GM12878 (cell line): ENCODE measurements at regions not wholly inside any gene's neighbourhood (a gene's known extent, or its start where the extent isn't known, plus 50 kb on each side); places are given as distances from the start of the nearest gene placed in this dataset.

Source experiments
- ATAC-seq: fragments of 200-7000 bp; cut with Tn5 transposase; 3 replicates; pipeline ENCODE4 v1.9.1; 2020; ENCODE audit warnings: mild to moderate bottlenecking, moderate library complexity
- BruUV-seq: library from RNA; stranded (reverse); fragments of 400-500 nt; replicated peaks from 2 replicates; lab custom pipeline; 2021; lab: Mats Ljungman, UMichigan
- CTCF ChIA-PET: fragments of 300-600 bp; sonication (Branson Sonifier 250); formaldehyde crosslinking; extraction: SDS; loops from one replicate; lab custom pipeline; 2021; ENCODE audit warnings: inconsistent platforms; lab: Yijun Ruan, JAX
- POLR2A ChIA-PET: fragments of 350-600 bp; formaldehyde crosslinking; extraction: SDS; loops from one replicate; lab custom pipeline; 2021; ENCODE audit warnings: inconsistent platforms; lab: Charles Lee
- RAD21 ChIA-PET: fragments of 300-600 bp; sonication (Branson Sonifier 250); formaldehyde crosslinking; loops from one replicate; lab custom pipeline; 2023; ENCODE audit warnings: antibody characterized with exemption; ENCODE audit not compliant: unreplicated experiment; lab: Charles Lee
- SMC1A ChIA-PET: fragments of 300-600 bp; sonication (Branson Sonifier 250); formaldehyde crosslinking; loops from one replicate; lab custom pipeline; 2023; ENCODE audit not compliant: unreplicated experiment, uncharacterized antibody; lab: Charles Lee
- DNase-seq: peaks from one replicate; pipeline ENCODE4 v3.0.0-alpha.2; 2011; ENCODE audit warnings: low read depth, low spot score
- FAIRE-seq: peaks from 3 replicates; lab custom pipeline; 2011; peaks lifted over from hg19 to GRCh38; lab: Jason Lieb, UNC
- H2AFZ ChIP-seq: 2 replicates; pipeline ENCODE4 v1.6.0; 2011; ENCODE audit warnings: low read depth, low read length, control low read depth; ENCODE audit not compliant: control insufficient read depth
- H3K27ac ChIP-seq: 2 replicates; pipeline ENCODE4 v1.5.1; 2011; ENCODE audit warnings: control low read depth; ENCODE audit not compliant: control insufficient read depth, insufficient read depth
- H3K27me3 ChIP-seq, 2 experiments: replicated peaks in 1 of 2; 2 replicates each; pipeline versions ENCODE4 v1.6.0 to v1.6.1; 2011; ENCODE audit warnings: low read length in 1 of 2; ENCODE audit not compliant: control insufficient read depth in 2 of 2, insufficient read depth in 2 of 2
- H3K36me3 ChIP-seq, 2 experiments: 2 replicates each; pipeline ENCODE4 v1.5.1; 2011; ENCODE audit warnings: low read length in 1 of 2; ENCODE audit not compliant: control insufficient read depth in 2 of 2, insufficient read depth in 2 of 2
- H3K4me1 ChIP-seq: 2 replicates; pipeline ENCODE4 v1.6.1; 2011; ENCODE audit warnings: mild to moderate bottlenecking, low read length, moderate library complexity, mixed read lengths; ENCODE audit not compliant: control insufficient read depth, insufficient read depth
- H3K4me2 ChIP-seq: 2 replicates; pipeline ENCODE4 v1.6.0; 2011; ENCODE audit warnings: control low read depth; ENCODE audit not compliant: control insufficient read depth, insufficient read depth
- H3K4me3 ChIP-seq: fragments of 200-600 bp; sonication (generic); 2 replicates; pipeline ENCODE4 v1.5.1; 2016
- H3K79me2 ChIP-seq: 2 replicates; pipeline ENCODE4 v1.6.0; 2011; ENCODE audit warnings: low read length; ENCODE audit not compliant: control insufficient read depth, insufficient read depth
- H3K9ac ChIP-seq: 2 replicates; pipeline ENCODE4 v1.8.0; 2011; ENCODE audit warnings: low read length, control low read depth, mixed read lengths; ENCODE audit not compliant: control insufficient read depth, insufficient read depth
- H3K9me3 ChIP-seq: replicated peaks from 3 replicates; pipeline ENCODE4 v1.5.1; 2011; ENCODE audit warnings: mild to moderate bottlenecking, low read length; ENCODE audit not compliant: control insufficient read depth, insufficient read depth
- H4K20me1 ChIP-seq: 2 replicates; pipeline ENCODE4 v1.6.0; 2011; ENCODE audit not compliant: control insufficient read depth, insufficient read depth
- BACH1 ChIP-seq: fragments of 450-650 bp; IDR thresholded peaks from 2 replicates; pipeline ENCODE4 v1.6.1; 2017; ENCODE audit warnings: mild to moderate bottlenecking, borderline replicate concordance
- CEBPB ChIP-seq, 2 experiments: fragments of 150-350 bp in 1 of 2; IDR thresholded peaks; 2 replicates each; pipeline ENCODE4 v1.6.1; 2012 to 2014; ENCODE audit warnings: low read depth in 2 of 2, low read length in 2 of 2, borderline replicate concordance in 1 of 2, inconsistent platforms in 1 of 2
- DPF2 ChIP-seq: fragments of 450-650 bp; IDR thresholded peaks from 2 replicates; pipeline ENCODE4 v1.6.1; 2017; ENCODE audit warnings: mild to moderate bottlenecking
- FOXM1 ChIP-seq: IDR thresholded peaks from 2 replicates; pipeline ENCODE4 v1.6.1; 2012; ENCODE audit warnings: low read depth, mild to moderate bottlenecking, inconsistent platforms, low read length, moderate library complexity
- IKZF1 ChIP-seq: fragments of 450-650 bp; conservative IDR thresholded peaks from 2 replicates; pipeline ENCODE4 v1.6.1; 2017; ENCODE audit warnings: antibody characterized with exemption, mild to moderate bottlenecking
- MTA2 ChIP-seq: fragments of 450-650 bp; IDR thresholded peaks from 2 replicates; pipeline ENCODE4 v1.6.1; 2016; ENCODE audit warnings: low read depth, mild to moderate bottlenecking, moderate library complexity
- NBN ChIP-seq: fragments of 450-650 bp; IDR thresholded peaks from 2 replicates; pipeline ENCODE4 v1.6.1; 2016
- NKRF ChIP-seq: fragments of 450-650 bp; conservative IDR thresholded peaks from 2 replicates; pipeline ENCODE4 v1.6.1; 2017; ENCODE audit warnings: mild to moderate bottlenecking, moderate library complexity
- RELA ChIP-seq: fragments of 450-650 bp; IDR thresholded peaks from 2 replicates; pipeline ENCODE4 v1.8.0; 2014; ENCODE audit warnings: borderline replicate concordance; ENCODE audit not compliant: partially characterized antibody
- SIN3A ChIP-seq: IDR thresholded peaks from 2 replicates; pipeline ENCODE4 v1.6.1; 2012; ENCODE audit warnings: low read depth, low read length, improper control_type of control experiment
- SPI1 ChIP-seq: IDR thresholded peaks from 2 replicates; pipeline ENCODE4 v1.6.1; 2011; ENCODE audit warnings: low read depth, mild to moderate bottlenecking, low read length, moderate library complexity, borderline replicate concordance; ENCODE audit not compliant: insufficient read depth
- STAT3 ChIP-seq: IDR thresholded peaks from 2 replicates; pipeline ENCODE4 v1.6.1; 2011; ENCODE audit warnings: low read depth, low read length, improper control_type of control experiment
- SUZ12 ChIP-seq: fragments of 200-600 bp; sonication (generic); IDR thresholded peaks from one replicate; pipeline ENCODE4 v1.6.1; 2018; ENCODE audit warnings: antibody characterized with exemption, mild to moderate bottlenecking; ENCODE audit not compliant: unreplicated experiment
- ZNF217 ChIP-seq: fragments of 450-650 bp; IDR thresholded peaks from 2 replicates; pipeline ENCODE4 v1.6.1; 2017; ENCODE audit warnings: antibody characterized with exemption, mild to moderate bottlenecking
- WGBS: methylation state at CpG from one replicate; pipeline ENCODE4 v1.1.6; 2016; ENCODE audit warnings: low lambda C conversion rate; ENCODE audit not compliant: insufficient replicate concordance, insufficient coverage; ENCODE audit errors: missing lambda C conversion rate; 5-methylcytosine and 5-hydroxymethylcytosine counted together
- in situ Hi-C: fragments of 300-500 bp; cut with MboI; formaldehyde crosslinking; loops from 9 replicates; pipeline ENCODE4 v1.14.3; 2018; ENCODE audit warnings: mixed read lengths
- intact Hi-C: fragments of 100-400 bp; cut with micrococcal nuclease; formaldehyde crosslinking; loops from one replicate; pipeline ENCODE4 v1.14.2; 2022; ENCODE audit not compliant: unreplicated experiment
- TF ChIP-seq, protein P1 (sequence below): IDR thresholded peaks from 2 replicates; pipeline ENCODE4 v1.6.1; 2012; ENCODE audit warnings: low read depth, low read length, improper control_type of control experiment
- TF ChIP-seq, protein P2 (sequence below): fragments of 450-650 bp; IDR thresholded peaks from 2 replicates; pipeline ENCODE4 v1.6.1; 2014; ENCODE audit warnings: mild to moderate bottlenecking

DNA sequence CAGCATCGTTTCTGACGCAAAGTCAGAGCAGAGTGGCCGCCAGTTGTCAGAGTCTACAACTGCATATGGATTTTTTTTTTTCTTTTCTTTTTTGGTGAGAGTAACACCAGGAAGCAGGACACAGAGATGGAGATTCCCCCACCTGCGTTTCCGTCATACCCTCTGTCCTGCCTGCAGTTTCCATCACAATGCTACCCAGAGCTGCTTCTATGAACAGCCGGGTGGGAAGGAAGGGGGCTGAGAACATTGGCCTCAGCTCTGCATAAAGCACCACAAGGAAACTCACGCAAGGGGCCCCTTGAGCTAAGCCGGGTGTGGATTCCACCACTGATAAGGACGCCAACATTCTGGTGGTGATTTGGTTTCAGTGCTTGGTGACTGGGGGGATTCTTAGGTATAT is 183.5 kb upstream of the AFDN start:
- CTCF ChIA-PET: no interaction called here
- intact Hi-C loops (no loop called here), in situ Hi-C loops (no loop called here)
- Histone ChIP-seq H3K27ac (no peak overlapping the region), H3K4me2 (no peak overlapping the region), H3K4me1 (no peaks in the 10 kb centered on the region), H3K79me2 (no peaks in the 10 kb centered on the region), H3K4me3 (no peak overlapping the region), H3K9me3 (no peaks in the 10 kb centered on the region), H3K27me3 (no peaks in the 10 kb centered on the region), H2AFZ (no peak overlapping the region), H3K9ac (no peak overlapping the region), H4K20me1 (no peaks in the 10 kb centered on the region), H3K36me3 (no peaks in the 10 kb centered on the region)
- TF ChIP-seq STAT3 (no peak), CEBPB (IDR thresholded peaks at IDR 0.05; ENCODE audit: borderline replicate concordance in 1 of 2, low read depth in 2 of 2, low read length in 2 of 2) (no peak), ZNF217 (no peak), RELA (no peak), DPF2 (no peak), SPI1 (no peak)
- TF ChIP-seq, protein P1, sequence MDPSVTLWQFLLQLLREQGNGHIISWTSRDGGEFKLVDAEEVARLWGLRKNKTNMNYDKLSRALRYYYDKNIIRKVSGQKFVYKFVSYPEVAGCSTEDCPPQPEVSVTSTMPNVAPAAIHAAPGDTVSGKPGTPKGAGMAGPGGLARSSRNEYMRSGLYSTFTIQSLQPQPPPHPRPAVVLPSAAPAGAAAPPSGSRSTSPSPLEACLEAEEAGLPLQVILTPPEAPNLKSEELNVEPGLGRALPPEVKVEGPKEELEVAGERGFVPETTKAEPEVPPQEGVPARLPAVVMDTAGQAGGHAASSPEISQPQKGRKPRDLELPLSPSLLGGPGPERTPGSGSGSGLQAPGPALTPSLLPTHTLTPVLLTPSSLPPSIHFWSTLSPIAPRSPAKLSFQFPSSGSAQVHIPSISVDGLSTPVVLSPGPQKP: no peak
- 21% methylated on average over 9 of the region's 9 CpGs for WGBS
- no peak for DNase-seq
- BruUV-seq: no TSS peak
- ATAC-seq: no peak
- RAD21 ChIA-PET: no interaction called here
- POLR2A ChIA-PET: no interaction called here
- SMC1A ChIA-PET: no interaction called here
- no peak for FAIRE-seq

DNA sequence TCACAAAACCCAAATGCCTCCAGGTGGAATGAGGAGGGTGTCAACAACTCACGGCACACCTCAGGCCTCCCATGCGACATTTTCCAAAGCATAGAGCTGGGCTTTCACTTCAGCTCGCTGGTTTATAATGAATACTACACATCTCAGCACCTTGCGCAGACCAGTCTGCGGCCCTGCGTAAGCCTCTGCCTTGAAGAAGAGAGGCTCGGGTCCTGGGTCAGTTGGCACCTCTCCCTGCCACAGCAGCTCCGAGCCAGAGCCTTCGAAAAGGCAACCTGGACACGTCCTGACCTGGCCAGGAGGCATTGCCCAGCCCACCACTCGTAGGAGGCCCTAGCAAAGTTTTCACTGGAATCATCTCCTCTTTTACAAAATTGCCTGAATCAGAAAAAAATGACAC is 183.0 kb upstream of the AFDN start:
- Histone ChIP-seq H3K4me2 (no peak overlapping the region), H3K4me3 (no peak overlapping the region), H3K36me3 (no peaks in the 10 kb centered on the region), H3K9me3 (no peaks in the 10 kb centered on the region), H3K9ac (no peak overlapping the region), H3K4me1 (no peaks in the 10 kb centered on the region), H3K79me2 (no peaks in the 10 kb centered on the region), H3K27me3 (no peaks in the 10 kb centered on the region), H4K20me1 (no peaks in the 10 kb centered on the region), H3K27ac (no peak overlapping the region), H2AFZ (no peak overlapping the region)
- DNase-seq (no peak), ATAC-seq (no peak), FAIRE-seq (no peak)
- SMC1A ChIA-PET: no interaction called here
- CTCF ChIA-PET: no interaction called here
- RAD21 ChIA-PET: no interaction called here
- no TSS peak for BruUV-seq
- POLR2A ChIA-PET: no interaction called here
- in situ Hi-C loops (no loop called here), intact Hi-C loops (no loop called here)
- WGBS: 49% methylated on average over 11 of the region's 11 CpGs
- TF ChIP-seq MTA2 (no peak), SIN3A (no peak), IKZF1 (no peak), NBN (no peak), FOXM1 (no peak), SUZ12 (no peak), NKRF (no peak), BACH1 (no peak)
- TF ChIP-seq, protein P2, sequence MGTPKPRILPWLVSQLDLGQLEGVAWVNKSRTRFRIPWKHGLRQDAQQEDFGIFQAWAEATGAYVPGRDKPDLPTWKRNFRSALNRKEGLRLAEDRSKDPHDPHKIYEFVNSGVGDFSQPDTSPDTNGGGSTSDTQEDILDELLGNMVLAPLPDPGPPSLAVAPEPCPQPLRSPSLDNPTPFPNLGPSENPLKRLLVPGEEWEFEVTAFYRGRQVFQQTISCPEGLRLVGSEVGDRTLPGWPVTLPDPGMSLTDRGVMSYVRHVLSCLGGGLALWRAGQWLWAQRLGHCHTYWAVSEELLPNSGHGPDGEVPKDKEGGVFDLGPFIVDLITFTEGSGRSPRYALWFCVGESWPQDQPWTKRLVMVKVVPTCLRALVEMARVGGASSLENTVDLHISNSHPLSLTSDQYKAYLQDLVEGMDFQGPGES: no peak
